Stimulated activated CD4-positive, alpha-beta T cell treated with anti-CD3 and anti-CD28 coated beads, Interleukin-1b, Interleukin-23, amount 100 ng/mL, for 48 hours (primary cell): ENCODE measurements at regions not wholly inside any gene's neighbourhood (a gene's known extent, or its start where the extent isn't known, plus 50 kb on each side); places are given as distances from the start of the nearest gene placed in this dataset.
"Not testable (repeated sequence)": the region's sequence is repeated elsewhere in the genome, so short reads cannot be mapped to it uniquely, and the experiment has no call there.

Experiments
- DNase-seq: peaks from one replicate; pipeline ENCODE4 v3.0.0-alpha.2; 2020

GRCh38 chr1:157367091-157367739 lies 185.1 kb downstream of the FCRL5 start:
- DNase-seq, result no peak

GRCh38 chr1:157364612-157365011 lies 187.7 kb downstream of the FCRL5 start:
- DNase-seq, result no peak

- DNase-seq, result no peak
These were observed 188.6 kb downstream of the FCRL5 start for GRCh38 chr1:157363660-157364140.

- no peak for DNase-seq
These were observed 192.3 kb downstream of the FCRL5 start for GRCh38 chr1:157360023-157360390.

- no peak for DNase-seq
These were observed 192.8 kb downstream of the FCRL5 start for GRCh38 chr1:157359314-157360022.

- no peak for DNase-seq
These were observed 195.2 kb downstream of the FCRL5 start for GRCh38 chr1:157357111-157357510.

GRCh38 chr1:157356601-157357000 lies 195.7 kb downstream of the FCRL5 start:
- no peak for DNase-seq

GRCh38 chr1:157353546-157353945 lies 198.8 kb downstream of the FCRL5 start:
- DNase-seq, result no peak

- DNase-seq, result no peak
These were observed 199.4 kb downstream of the FCRL5 start for GRCh38 chr1:157352817-157353408.

GRCh38 chr1:157352216-157352615 lies 200.1 kb downstream of the FCRL5 start:
- DNase-seq, result no peak

- not testable (repeated sequence) for DNase-seq
These were observed 200.5 kb downstream of the FCRL5 start for GRCh38 chr1:157351800-157352199.

- no peak for DNase-seq
These were observed 203.5 kb downstream of the FCRL5 start for GRCh38 chr1:157348538-157349480.

GRCh38 chr1:157347506-157347905 lies 204.8 kb downstream of the FCRL5 start:
- DNase-seq, result no peak

GRCh38 chr1:157337785-157338184 lies 199.6 kb upstream of the ETV3 start:
- DNase-seq, result not testable (repeated sequence)

GRCh38 chr1:157335056-157335455 lies 196.9 kb upstream of the ETV3 start:
- no peak for DNase-seq

GRCh38 chr1:157334041-157334440 lies 195.8 kb upstream of the ETV3 start:
- no peak for DNase-seq

GRCh38 chr1:157330177-157330576 lies 192.0 kb upstream of the ETV3 start:
- DNase-seq, result not testable (repeated sequence)

- DNase-seq, result not testable (repeated sequence)
These were observed 189.9 kb upstream of the ETV3 start for GRCh38 chr1:157328120-157328519.

- no peak for DNase-seq
These were observed 188.1 kb upstream of the ETV3 start for GRCh38 chr1:157326173-157326859.

GRCh38 chr1:157325220-157325619 lies 187.0 kb upstream of the ETV3 start:
- no peak for DNase-seq

GRCh38 chr1:157321972-157322371 lies 183.8 kb upstream of the ETV3 start:
- not testable (repeated sequence) for DNase-seq

GRCh38 chr1:157319567-157319966 lies 181.4 kb upstream of the ETV3 start:
- DNase-seq, result no peak
